Upper lobe of left lung (tissue), 6 donors: ENCODE measurements at regions not wholly inside any gene's neighbourhood (a gene's known extent, or its start where the extent isn't known, plus 50 kb on each side); places are given as distances from the start of the nearest gene placed in this dataset.

Source experiments
- ATAC-seq, 2 donors: fragments of 200-7000 bp; cut with Tn5 transposase; one replicate each; pipeline ENCODE4 v1.9.1; 2022; ENCODE audit warnings: mild to moderate bottlenecking in 2 of 2, moderate library complexity in 2 of 2; ENCODE audit not compliant: low FRiP score in 2 of 2
- DNase-seq, 2 donors: peaks; one replicate each; pipeline ENCODE4 v3.0.0-alpha.2; 2019 to 2020
- H3K27ac ChIP-seq, 4 donors: fragments of 200-600 bp; sonication (generic); one replicate each; pipeline ENCODE4 v1.5.1; 2016 to 2019
- H3K27me3 ChIP-seq, 4 donors: fragments of 200-600 bp; sonication (generic); one replicate each; pipeline ENCODE4 v1.5.1; 2017 to 2019
- H3K36me3 ChIP-seq, 4 donors: fragments of 200-600 bp; sonication (generic); one replicate each; pipeline ENCODE4 v1.5.1; 2016 to 2019
- H3K4me1 ChIP-seq, 4 donors: fragments of 200-600 bp; sonication (generic); one replicate each; pipeline ENCODE4 v1.5.1; 2018 to 2019
- H3K4me3 ChIP-seq, 4 donors: fragments of 200-600 bp; sonication (generic); one replicate each; pipeline ENCODE4 v1.5.1; 2017 to 2019; ENCODE audit warnings: mild to moderate bottlenecking in 2 of 4, moderate library complexity in 1 of 4
- H3K9me3 ChIP-seq, 4 donors: fragments of 200-600 bp; sonication (generic); one replicate each; pipeline ENCODE4 v1.5.1; 2018 to 2019
- EP300 ChIP-seq, 4 donors: sonication (generic); formaldehyde crosslinking; IDR thresholded peaks; one replicate each; pipeline ENCODE4 v1.5.1; 2017; ENCODE audit warnings: antibody characterized with exemption in 4 of 4, control low read depth in 2 of 4
- POLR2A ChIP-seq, 4 donors: fragments of 450-650 bp; IDR thresholded peaks; one replicate each; pipeline ENCODE4 v1.5.1; 2016 to 2017; ENCODE audit warnings: antibody characterized with exemption in 4 of 4, mild to moderate bottlenecking in 2 of 4
- POLR2AphosphoS5 ChIP-seq, 2 donors: sonication (generic); formaldehyde crosslinking; IDR thresholded peaks; one replicate each; pipeline ENCODE4 v1.5.1; 2017; ENCODE audit warnings: antibody characterized with exemption in 2 of 2
- WGBS, 2 donors: methylation state at CpG; one replicate each; pipeline ENCODE4 v1.1.5; 2017 to 2018; 5-methylcytosine and 5-hydroxymethylcytosine counted together
- TF ChIP-seq, protein P1 (sequence below), 6 experiments: fragments of 450-650 bp in 4 of 6; fragments of 200-600 bp in 2 of 6; sonication (generic) in 2 of 6; IDR thresholded peaks; one replicate each; pipeline ENCODE4 v1.5.1; 2016 to 2019; ENCODE audit warnings: antibody characterized with exemption in 6 of 6
- donor health status: DM: no; HTN: no; CAD: no; lungs with moderate emphysema.
- donor health status: DM: no; HTN: yes; CAD: no; lungs with severe emphysema.

GRCh38 chr4:156596026-156596425 lies 375.6 kb downstream of the PDGFC start:
- Histone ChIP-seq H3K27me3 (no peaks in the 10 kb centered on the region), H3K4me1 (peaks cover 0 to 10% (median 6%) of the 10 kb centered on the region in 4 donors), H3K9me3 (no peaks in the 10 kb centered on the region), H3K36me3 (no peaks in the 10 kb centered on the region), H3K4me3 (no peak overlapping the region), H3K27ac (no peak overlapping the region)
- 79 to 94% methylated on average over 2 of the region's 2 CpGs for WGBS, 2 donors
- no peak for DNase-seq
- TF ChIP-seq EP300 (IDR thresholded peaks at IDR 0.05) (no peak), POLR2A (IDR thresholded peaks at IDR 0.05) (no peak), POLR2AphosphoS5 (IDR thresholded peaks at IDR 0.05) (no peak)
- TF ChIP-seq, protein P1, sequence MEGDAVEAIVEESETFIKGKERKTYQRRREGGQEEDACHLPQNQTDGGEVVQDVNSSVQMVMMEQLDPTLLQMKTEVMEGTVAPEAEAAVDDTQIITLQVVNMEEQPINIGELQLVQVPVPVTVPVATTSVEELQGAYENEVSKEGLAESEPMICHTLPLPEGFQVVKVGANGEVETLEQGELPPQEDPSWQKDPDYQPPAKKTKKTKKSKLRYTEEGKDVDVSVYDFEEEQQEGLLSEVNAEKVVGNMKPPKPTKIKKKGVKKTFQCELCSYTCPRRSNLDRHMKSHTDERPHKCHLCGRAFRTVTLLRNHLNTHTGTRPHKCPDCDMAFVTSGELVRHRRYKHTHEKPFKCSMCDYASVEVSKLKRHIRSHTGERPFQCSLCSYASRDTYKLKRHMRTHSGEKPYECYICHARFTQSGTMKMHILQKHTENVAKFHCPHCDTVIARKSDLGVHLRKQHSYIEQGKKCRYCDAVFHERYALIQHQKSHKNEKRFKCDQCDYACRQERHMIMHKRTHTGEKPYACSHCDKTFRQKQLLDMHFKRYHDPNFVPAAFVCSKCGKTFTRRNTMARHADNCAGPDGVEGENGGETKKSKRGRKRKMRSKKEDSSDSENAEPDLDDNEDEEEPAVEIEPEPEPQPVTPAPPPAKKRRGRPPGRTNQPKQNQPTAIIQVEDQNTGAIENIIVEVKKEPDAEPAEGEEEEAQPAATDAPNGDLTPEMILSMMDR (IDR thresholded peaks at IDR 0.05) = no peak
- ATAC-seq = no peak

GRCh38 chr4:156595041-156595440 lies 376.6 kb downstream of the PDGFC start:
- no peaks in the 10 kb centered on the region for H3K36me3 ChIP-seq
- TF ChIP-seq, protein P1 (IDR thresholded peaks at IDR 0.05) = no peak
- TF ChIP-seq EP300 (IDR thresholded peaks at IDR 0.05) (no peak), POLR2AphosphoS5 (IDR thresholded peaks at IDR 0.05) (no peak), POLR2A (IDR thresholded peaks at IDR 0.05) (no peak)
- no peaks in the 10 kb centered on the region for H3K27me3 ChIP-seq
- H3K4me1 ChIP-seq = peaks cover 0 to 10% (median 6%) of the 10 kb centered on the region in 4 donors
- 33 to 52% methylated on average over 1 of the region's 1 CpG for WGBS, 2 donors
- DNase-seq = no peak
- no peak overlapping the region for H3K4me3 ChIP-seq
- no peaks in the 10 kb centered on the region for H3K9me3 ChIP-seq
- ATAC-seq = no peak
- H3K27ac ChIP-seq = no peak overlapping the region

DNA sequence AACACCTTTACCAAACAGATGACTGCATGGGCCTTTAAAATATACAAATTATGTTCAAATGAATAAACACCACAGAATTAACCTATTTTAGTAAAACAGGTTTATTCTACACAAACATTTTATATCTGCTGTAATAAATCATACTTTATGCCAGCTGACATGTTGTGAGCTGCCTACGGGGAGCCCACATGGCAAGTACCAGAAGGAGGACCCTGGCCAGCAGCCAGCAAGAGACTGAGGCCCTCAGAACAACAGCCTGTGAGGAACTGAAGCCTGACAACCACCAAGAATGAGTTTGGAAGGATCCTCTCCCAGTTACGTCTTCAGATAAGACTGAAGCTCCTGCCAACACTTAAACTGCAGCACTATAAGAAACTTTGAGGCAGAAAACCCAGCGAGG lies 377.0 kb downstream of the PDGFC start:
- 25 to 38% methylated on average over 3 of the region's 3 CpGs for WGBS, 2 donors
- DNase-seq = peak in 1 of 2 donors; percentile 25
- TF ChIP-seq EP300 (IDR thresholded peaks at IDR 0.05) (no peak), POLR2A (IDR thresholded peaks at IDR 0.05) (no peak), POLR2AphosphoS5 (IDR thresholded peaks at IDR 0.05) (no peak)
- TF ChIP-seq, protein P1 (IDR thresholded peaks at IDR 0.05) = no peak

DNA sequence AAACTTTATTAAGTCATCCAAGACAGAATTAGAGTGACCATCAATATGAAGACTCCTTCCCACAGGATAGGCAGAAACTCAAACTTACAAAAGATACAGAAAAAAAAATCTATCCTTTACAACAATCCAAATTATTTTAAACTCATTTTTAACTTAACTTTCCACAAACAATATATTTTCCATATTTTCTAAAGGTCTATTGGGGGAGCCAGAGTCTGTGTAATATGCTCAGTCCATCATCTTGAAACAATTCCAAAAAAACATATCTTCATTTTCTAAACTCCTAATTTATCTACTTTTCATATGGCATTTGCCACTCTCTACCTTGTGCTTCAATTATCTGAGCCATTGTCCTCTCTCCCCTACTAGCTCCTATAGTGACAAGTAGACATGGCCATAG lies 378.1 kb downstream of the PDGFC start:
- DNase-seq = no peak
- ATAC-seq = no peak

More for the DNA sequence above, 377.0 kb downstream of the PDGFC start:
- no peaks in the 10 kb centered on the region for H3K36me3 ChIP-seq
- peaks cover 0 to 10% (median 6%) of the 10 kb centered on the region in 4 donors for H3K4me1 ChIP-seq
- ATAC-seq = no peak
- H3K27ac ChIP-seq = no peak overlapping the region
- no peaks in the 10 kb centered on the region for H3K27me3 ChIP-seq
- no peak overlapping the region for H3K4me3 ChIP-seq
- no peaks in the 10 kb centered on the region for H3K9me3 ChIP-seq

DNA sequence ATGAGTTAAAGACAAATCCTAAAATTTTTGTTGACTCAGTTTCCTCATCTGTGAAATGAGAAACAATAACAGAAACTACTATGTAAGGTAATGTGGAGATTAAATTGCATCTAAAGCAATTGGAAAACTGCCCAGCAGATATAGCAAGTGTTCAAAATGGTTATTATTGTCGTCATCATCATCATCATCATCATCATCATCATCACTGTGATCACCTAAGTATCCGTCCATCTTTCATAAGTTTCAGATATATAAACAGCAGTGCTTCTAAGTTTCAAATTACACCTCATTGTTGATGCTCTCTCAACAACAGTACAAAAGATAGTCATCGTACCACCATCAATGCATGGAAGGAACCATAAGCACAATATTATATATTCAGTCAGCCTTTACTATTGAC lies 379.9 kb downstream of the PDGFC start:
- 85 to 86% methylated on average over 3 of the region's 3 CpGs for WGBS, 2 donors
- TF ChIP-seq, protein P1 (IDR thresholded peaks at IDR 0.05) = no peak
- TF ChIP-seq POLR2AphosphoS5 (IDR thresholded peaks at IDR 0.05) (no peak), POLR2A (IDR thresholded peaks at IDR 0.05) (no peak), EP300 (IDR thresholded peaks at IDR 0.05) (no peak)

More for the DNA sequence above, 378.1 kb downstream of the PDGFC start:
- TF ChIP-seq POLR2AphosphoS5 (IDR thresholded peaks at IDR 0.05) (no peak), EP300 (IDR thresholded peaks at IDR 0.05) (no peak), POLR2A (IDR thresholded peaks at IDR 0.05) (no peak)
- TF ChIP-seq, protein P1 (IDR thresholded peaks at IDR 0.05) = no peak
- Histone ChIP-seq H3K9me3 (no peaks in the 10 kb centered on the region), H3K27me3 (no peaks in the 10 kb centered on the region), H3K36me3 (no peaks in the 10 kb centered on the region), H3K4me1 (peaks cover 0 to 9% (median 5%) of the 10 kb centered on the region in 4 donors), H3K27ac (no peak overlapping the region), H3K4me3 (no peak overlapping the region)

More for the DNA sequence above, 379.9 kb downstream of the PDGFC start:
- ATAC-seq (no peak), DNase-seq (no peak)
- Histone ChIP-seq H3K4me1 (no peaks in the 10 kb centered on the region), H3K27me3 (no peaks in the 10 kb centered on the region), H3K27ac (no peak overlapping the region), H3K4me3 (no peak overlapping the region), H3K36me3 (no peaks in the 10 kb centered on the region), H3K9me3 (no peaks in the 10 kb centered on the region)
